CD4-positive, alpha-beta T cell (primary cell): ENCODE measurements at regions not wholly inside any gene's neighbourhood (a gene's known extent, or its start where the extent isn't known, plus 50 kb on each side); places are given as distances from the start of the nearest gene placed in this dataset.

Experiments
- ATAC-seq: fragments of 200-7000 bp; cut with Tn5 transposase; one replicate; pipeline ENCODE4 v1.10.0; 2022; ENCODE audit warnings: mild to moderate bottlenecking; ENCODE audit not compliant: poor library complexity
- CTCF ChIA-PET: fragments of 350-600 bp; sonication (Branson Sonifier 250); formaldehyde crosslinking; loops from one replicate; lab custom pipeline; 2021; ENCODE audit warnings: antibody characterized with exemption, inconsistent platforms; lab: Charles Lee
- POLR2A ChIA-PET: fragments of 350-600 bp; sonication (Branson Sonifier 250); formaldehyde crosslinking; loops from one replicate; lab custom pipeline; 2021; ENCODE audit warnings: antibody characterized with exemption, inconsistent platforms; lab: Charles Lee
- DNase-seq, 14 experiments: peaks; one replicate each; pipeline ENCODE4 v3.0.0-alpha.2; 2013 to 2020; ENCODE audit warnings: mixed read lengths in 2 of 14
- H3K27ac ChIP-seq, 2 donors: one replicate each; pipeline versions ENCODE4 v1.5.1 to v1.7.0; 2013; ENCODE audit warnings: low read length in 2 of 2, low read depth in 1 of 2, mild to moderate bottlenecking in 1 of 2
- H3K27me3 ChIP-seq, 2 experiments: 1 replicate in 1 of 2; 2 replicates in 1 of 2; pipeline versions ENCODE4 v1.6.1 to v1.7.0; 2013; ENCODE audit warnings: low read length in 2 of 2, control low read depth in 1 of 2, mild to moderate bottlenecking in 1 of 2, moderate library complexity in 1 of 2; ENCODE audit not compliant: insufficient read depth in 2 of 2, control insufficient read depth in 1 of 2
- H3K36me3 ChIP-seq: one replicate; pipeline ENCODE4 v1.6.1; 2013; ENCODE audit warnings: low read length, control low read depth; ENCODE audit not compliant: insufficient read depth
- H3K4me1 ChIP-seq: one replicate; pipeline ENCODE4 v1.6.1; 2013; ENCODE audit warnings: low read length, control low read depth; ENCODE audit not compliant: insufficient read depth
- H3K4me3 ChIP-seq: one replicate; pipeline ENCODE4 v1.5.1; 2013; ENCODE audit warnings: mild to moderate bottlenecking, low read length, moderate library complexity
- H3K9me3 ChIP-seq, 2 experiments: 1 replicate in 1 of 2; 2 replicates in 1 of 2; pipeline versions ENCODE4 v1.6.1 to v1.7.0; 2013; ENCODE audit warnings: low read length in 2 of 2, mild to moderate bottlenecking in 2 of 2, control low read depth in 1 of 2, moderate library complexity in 1 of 2; ENCODE audit not compliant: control insufficient read depth in 1 of 2, insufficient read depth in 1 of 2
- H3K27ac Mint-ChIP-seq: one replicate; pipeline ENCODE4 v1.8.0; 2020; ENCODE audit warnings: mixed read lengths
- H3K27me3 Mint-ChIP-seq: one replicate; pipeline ENCODE4 v1.8.0; 2021; ENCODE audit warnings: mixed read lengths
- H3K36me3 Mint-ChIP-seq: one replicate; pipeline ENCODE4 v1.8.0; 2021; ENCODE audit warnings: low read depth, mixed read lengths
- H3K4me1 Mint-ChIP-seq: one replicate; pipeline ENCODE4 v1.8.0; 2021; ENCODE audit warnings: low read depth, mixed read lengths
- H3K4me3 Mint-ChIP-seq: one replicate; pipeline ENCODE4 v1.8.0; 2020; ENCODE audit warnings: mild to moderate bottlenecking, mixed read lengths
- H3K9me3 Mint-ChIP-seq: one replicate; pipeline ENCODE4 v1.8.0; 2020; ENCODE audit warnings: mixed read lengths
- CTCF ChIP-seq: fragments of 200-600 bp; IDR thresholded peaks from one replicate; pipeline ENCODE4 v1.8.0; 2022; ENCODE audit warnings: antibody characterized with exemption, mild to moderate bottlenecking
- intact Hi-C, 2 experiments: fragments of 100-400 bp; cut with DNase I in 1 of 2; cut with micrococcal nuclease in 1 of 2; formaldehyde crosslinking; loops; one replicate each; pipeline versions ENCODE4 v1.15.1 to v1.9.0; 2023 to 2025; cut with DNase I, micrococcal nuclease

- no peak overlapping the region for H3K27ac Mint-ChIP-seq
- DNase-seq, result no peak
- Histone ChIP-seq H3K4me1 (no peaks in the 10 kb centered on the region), H3K27ac (no peak overlapping the region), H3K9me3 (peaks cover 0 to 4% of the 10 kb centered on the region in 2 experiments), H3K27me3 (no peaks in the 10 kb centered on the region), H3K4me3 (no peak overlapping the region), H3K36me3 (no peaks in the 10 kb centered on the region)
- ChIA-PET POLR2A (no interaction called here), CTCF (no interaction called here)
- no peaks in the 10 kb centered on the region for H3K27me3 Mint-ChIP-seq
- intact Hi-C loops, result no loop called here
- TF ChIP-seq CTCF, result no peak
- H3K4me3 Mint-ChIP-seq, result no peak overlapping the region
- H3K4me1 Mint-ChIP-seq, result peaks cover 8% of the 10 kb centered on the region
- H3K36me3 Mint-ChIP-seq, result no peaks in the 10 kb centered on the region
- ATAC-seq, result no peak
- H3K9me3 Mint-ChIP-seq, result peaks cover 2% of the 10 kb centered on the region
These were observed 277.0 kb downstream of the PRL start for GRCh38 chr6:22019857-22020256.

GRCh38 chr6:22020299-22021003 lies 276.4 kb downstream of the PRL start:
- peaks cover 1% of the 10 kb centered on the region for H3K4me1 ChIP-seq

GRCh38 chr6:22021966-22022365 lies 274.9 kb downstream of the PRL start:
- Histone ChIP-seq H3K27me3 (no peaks in the 10 kb centered on the region), H3K27ac (no peak overlapping the region), H3K4me1 (peaks cover 4% of the 10 kb centered on the region), H3K36me3 (no peaks in the 10 kb centered on the region), H3K4me3 (no peak overlapping the region), H3K9me3 (peaks cover 0 to 4% of the 10 kb centered on the region in 2 experiments)
- Mint-ChIP-seq H3K9me3 (peaks cover 2% of the 10 kb centered on the region), H3K4me3 (no peak overlapping the region), H3K27me3 (no peaks in the 10 kb centered on the region), H3K27ac (no peak overlapping the region), H3K4me1 (peaks cover 27% of the 10 kb centered on the region), H3K36me3 (no peaks in the 10 kb centered on the region)
- intact Hi-C loops, result no loop called here
- TF ChIP-seq CTCF, result no peak
- ChIA-PET CTCF (no interaction called here), POLR2A (no interaction called here)
- no peak for DNase-seq
- no peak for ATAC-seq

More at GRCh38 chr6:22020299-22021003, 276.4 kb downstream of the PRL start:
- POLR2A ChIA-PET, result no interaction called here
- peaks cover 0 to 6% of the 10 kb centered on the region in 2 experiments for H3K9me3 ChIP-seq
- ATAC-seq (no peak), DNase-seq (no peak)
- no peaks in the 10 kb centered on the region for H3K36me3 Mint-ChIP-seq
- H3K4me3 ChIP-seq, result no peak overlapping the region
- intact Hi-C loops, result no loop called here
- H3K27me3 Mint-ChIP-seq, result no peaks in the 10 kb centered on the region
- peaks cover 14% of the 10 kb centered on the region for H3K4me1 Mint-ChIP-seq
- no peak overlapping the region for H3K27ac Mint-ChIP-seq
- H3K27me3 ChIP-seq, result no peaks in the 10 kb centered on the region
- H3K27ac ChIP-seq, result no peak overlapping the region
- no peak overlapping the region for H3K4me3 Mint-ChIP-seq
- no peaks in the 10 kb centered on the region for H3K36me3 ChIP-seq
- H3K9me3 Mint-ChIP-seq, result peaks cover 2% of the 10 kb centered on the region
- TF ChIP-seq CTCF, result no peak
- CTCF ChIA-PET, result no interaction called here
